ENCODE measurements at regions not wholly inside any gene's neighbourhood (a gene's known extent, or its start where the extent isn't known, plus 50 kb on each side); places are given as distances from the start of the nearest gene placed in this dataset.

DNA sequence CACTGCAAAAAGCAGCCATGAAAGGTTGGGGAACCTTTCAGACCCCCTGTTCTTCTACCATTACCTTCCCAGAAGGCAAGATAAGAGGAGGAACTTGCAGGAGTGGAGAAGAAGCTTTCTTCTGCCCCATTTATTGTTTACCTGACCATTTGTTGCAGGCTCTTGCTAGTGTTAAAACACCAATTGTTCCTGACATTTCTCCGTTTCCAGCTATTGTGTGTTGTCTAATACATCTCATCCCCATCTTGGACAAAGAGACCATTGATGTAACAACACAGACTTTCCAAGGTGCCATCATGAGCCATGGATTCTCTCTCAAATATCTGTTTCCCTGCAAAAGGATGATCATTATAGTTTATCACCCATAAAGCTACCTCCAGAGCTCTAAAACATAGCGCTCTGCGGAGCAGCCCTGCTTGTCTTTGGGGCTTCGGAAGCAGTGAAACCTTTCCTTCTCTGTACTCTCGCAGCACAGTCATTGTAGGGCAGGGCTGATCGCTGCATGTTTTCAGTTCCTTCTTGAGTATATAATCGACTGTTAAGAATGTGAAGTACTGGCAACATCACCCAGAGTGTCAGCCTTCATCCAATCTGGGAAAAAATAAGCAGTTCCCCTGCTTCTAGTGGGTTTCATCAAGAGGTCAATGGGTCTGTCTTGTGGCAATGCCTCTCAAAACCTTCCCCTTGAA lies 680.0 kb downstream of the SEMA5A start:
- H3K9me3 Mint-ChIP-seq, result no peaks in the 10 kb centered on the region

DNA sequence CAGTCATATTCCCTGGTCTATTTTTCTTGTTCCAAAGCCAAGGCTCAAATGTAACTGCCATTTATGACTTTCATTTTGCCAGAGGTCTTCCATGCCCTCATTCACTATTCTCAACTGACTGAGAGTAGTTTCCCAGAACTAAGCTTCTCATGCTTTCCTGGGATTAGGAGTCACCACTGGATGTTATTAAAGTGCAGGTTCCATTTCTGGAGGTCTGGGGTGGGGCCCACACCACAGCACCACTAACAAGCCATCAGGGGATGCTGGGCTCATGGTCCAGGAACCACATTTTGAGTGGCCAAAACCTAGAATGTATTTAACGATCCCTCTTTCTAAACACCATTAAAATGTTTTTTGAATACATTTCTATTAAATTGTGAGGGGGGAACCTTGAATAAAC lies 677.6 kb downstream of the SEMA5A start:
- H3K36me3 Mint-ChIP-seq (ENCODE audit: low read depth), result no peaks in the 10 kb centered on the region
- POLR2A ChIA-PET, result no interaction called here
- H3K4me1 Mint-ChIP-seq (ENCODE audit: low read depth), result no peaks in the 10 kb centered on the region
- Histone ChIP-seq H3K9me3 (ENCODE audit: control insufficient read depth in 1 of 2, insufficient read depth in 1 of 2, low read length in 2 of 2) (peaks cover 0 to 13% of the 10 kb centered on the region in 2 experiments), H3K4me1 (ENCODE audit: insufficient read depth, low read length) (no peaks in the 10 kb centered on the region), H3K27me3 (ENCODE audit: control insufficient read depth in 1 of 2, insufficient read depth in 2 of 2, low read length in 2 of 2) (no peaks in the 10 kb centered on the region), H3K4me3 (ENCODE audit: low read length) (no peak overlapping the region), H3K27ac (ENCODE audit: low read depth in 1 of 2, low read length in 2 of 2) (no peak overlapping the region), H3K36me3 (ENCODE audit: insufficient read depth, low read length) (no peaks in the 10 kb centered on the region)
- intact Hi-C loops (cut with DNase I, micrococcal nuclease), result no loop called here
- H3K27me3 Mint-ChIP-seq, result no peaks in the 10 kb centered on the region
- no peak for DNase-seq
- ATAC-seq (ENCODE audit: poor library complexity), result no peak
- TF ChIP-seq, protein P1, sequence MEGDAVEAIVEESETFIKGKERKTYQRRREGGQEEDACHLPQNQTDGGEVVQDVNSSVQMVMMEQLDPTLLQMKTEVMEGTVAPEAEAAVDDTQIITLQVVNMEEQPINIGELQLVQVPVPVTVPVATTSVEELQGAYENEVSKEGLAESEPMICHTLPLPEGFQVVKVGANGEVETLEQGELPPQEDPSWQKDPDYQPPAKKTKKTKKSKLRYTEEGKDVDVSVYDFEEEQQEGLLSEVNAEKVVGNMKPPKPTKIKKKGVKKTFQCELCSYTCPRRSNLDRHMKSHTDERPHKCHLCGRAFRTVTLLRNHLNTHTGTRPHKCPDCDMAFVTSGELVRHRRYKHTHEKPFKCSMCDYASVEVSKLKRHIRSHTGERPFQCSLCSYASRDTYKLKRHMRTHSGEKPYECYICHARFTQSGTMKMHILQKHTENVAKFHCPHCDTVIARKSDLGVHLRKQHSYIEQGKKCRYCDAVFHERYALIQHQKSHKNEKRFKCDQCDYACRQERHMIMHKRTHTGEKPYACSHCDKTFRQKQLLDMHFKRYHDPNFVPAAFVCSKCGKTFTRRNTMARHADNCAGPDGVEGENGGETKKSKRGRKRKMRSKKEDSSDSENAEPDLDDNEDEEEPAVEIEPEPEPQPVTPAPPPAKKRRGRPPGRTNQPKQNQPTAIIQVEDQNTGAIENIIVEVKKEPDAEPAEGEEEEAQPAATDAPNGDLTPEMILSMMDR (IDR thresholded peaks at IDR 0.05), result no peak
- no peak overlapping the region for H3K27ac Mint-ChIP-seq
- CTCF ChIA-PET, result no interaction called here
- H3K4me3 Mint-ChIP-seq, result no peak overlapping the region
- H3K9me3 Mint-ChIP-seq, result peaks cover 6% of the 10 kb centered on the region

More for the DNA sequence above, 680.0 kb downstream of the SEMA5A start:
- no peak overlapping the region for H3K4me3 ChIP-seq (ENCODE audit: low read length)
- Mint-ChIP-seq H3K4me3 (no peak overlapping the region), H3K4me1 (ENCODE audit: low read depth) (no peaks in the 10 kb centered on the region), H3K27me3 (no peaks in the 10 kb centered on the region), H3K27ac (no peak overlapping the region), H3K36me3 (ENCODE audit: low read depth) (no peaks in the 10 kb centered on the region)
- no peaks in the 10 kb centered on the region for H3K4me1 ChIP-seq (ENCODE audit: insufficient read depth, low read length)
- intact Hi-C loops (cut with DNase I, micrococcal nuclease), result no loop called here
- H3K36me3 ChIP-seq (ENCODE audit: insufficient read depth, low read length), result no peaks in the 10 kb centered on the region
- CTCF ChIA-PET, result interaction anchor here (0.9 kb wide), 1 partner anchor 18 kb away, joined by 3 read pairs; no protein-coding TSS in a partner anchor
- no peak for ATAC-seq (ENCODE audit: poor library complexity)
- no peaks in the 10 kb centered on the region for H3K27me3 ChIP-seq (ENCODE audit: control insufficient read depth in 1 of 2, insufficient read depth in 2 of 2, low read length in 2 of 2)
- no peak overlapping the region for H3K27ac ChIP-seq (ENCODE audit: low read depth in 1 of 2, low read length in 2 of 2)
- POLR2A ChIA-PET, result no interaction called here
- H3K9me3 ChIP-seq (ENCODE audit: control insufficient read depth in 1 of 2, insufficient read depth in 1 of 2, low read length in 2 of 2), result peaks cover 0 to 10% of the 10 kb centered on the region in 2 experiments
- TF ChIP-seq, protein P1 (IDR thresholded peaks at IDR 0.05), result no peak
- DNase-seq, result no peak

DNA sequence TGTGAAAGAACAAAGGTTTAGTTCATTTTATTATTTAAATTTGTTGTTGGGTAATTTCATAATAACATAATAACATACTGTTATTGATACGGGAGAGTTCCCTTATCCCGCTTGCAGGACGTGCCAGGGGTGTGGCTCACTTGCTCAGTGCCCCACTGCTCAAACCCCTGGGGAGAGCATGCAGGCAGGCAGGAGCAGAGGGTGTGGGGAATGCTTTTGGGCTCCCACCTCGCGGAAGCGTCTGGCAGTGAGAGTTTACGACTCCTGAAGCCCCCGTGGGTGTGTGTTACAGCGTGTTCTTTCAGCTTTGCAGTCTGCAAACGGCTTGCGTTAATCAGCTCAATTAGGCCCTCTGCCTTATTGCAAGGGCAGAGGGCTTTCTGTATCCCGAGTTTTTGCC lies 675.9 kb downstream of the SEMA5A start:
- H3K4me3 Mint-ChIP-seq, result no peak overlapping the region
- ATAC-seq (ENCODE audit: poor library complexity) (no peak), DNase-seq (no peak)
- H3K27me3 Mint-ChIP-seq, result no peaks in the 10 kb centered on the region
- Histone ChIP-seq H3K27me3 (ENCODE audit: control insufficient read depth in 1 of 2, insufficient read depth in 2 of 2, low read length in 2 of 2) (no peaks in the 10 kb centered on the region), H3K9me3 (ENCODE audit: control insufficient read depth in 1 of 2, insufficient read depth in 1 of 2, low read length in 2 of 2) (peaks cover 0 to 17% of the 10 kb centered on the region in 2 experiments), H3K4me3 (ENCODE audit: low read length) (no peak overlapping the region), H3K4me1 (ENCODE audit: insufficient read depth, low read length) (no peaks in the 10 kb centered on the region), H3K36me3 (ENCODE audit: insufficient read depth, low read length) (no peaks in the 10 kb centered on the region), H3K27ac (ENCODE audit: low read depth in 1 of 2, low read length in 2 of 2) (no peak overlapping the region)
- intact Hi-C loops (cut with DNase I, micrococcal nuclease), result no loop called here
- no peaks in the 10 kb centered on the region for H3K36me3 Mint-ChIP-seq (ENCODE audit: low read depth)
- H3K4me1 Mint-ChIP-seq (ENCODE audit: low read depth), result no peaks in the 10 kb centered on the region
- no peak overlapping the region for H3K27ac Mint-ChIP-seq
- H3K9me3 Mint-ChIP-seq, result peaks cover 6% of the 10 kb centered on the region
- TF ChIP-seq, protein P1 (IDR thresholded peaks at IDR 0.05), result no peak
- POLR2A ChIA-PET, result no interaction called here
- CTCF ChIA-PET, result no interaction called here
